ENCODE measurements at regions not wholly inside any gene's neighbourhood (a gene's known extent, or its start where the extent isn't known, plus 50 kb on each side); places are given as distances from the start of the nearest gene placed in this dataset.

DNA sequence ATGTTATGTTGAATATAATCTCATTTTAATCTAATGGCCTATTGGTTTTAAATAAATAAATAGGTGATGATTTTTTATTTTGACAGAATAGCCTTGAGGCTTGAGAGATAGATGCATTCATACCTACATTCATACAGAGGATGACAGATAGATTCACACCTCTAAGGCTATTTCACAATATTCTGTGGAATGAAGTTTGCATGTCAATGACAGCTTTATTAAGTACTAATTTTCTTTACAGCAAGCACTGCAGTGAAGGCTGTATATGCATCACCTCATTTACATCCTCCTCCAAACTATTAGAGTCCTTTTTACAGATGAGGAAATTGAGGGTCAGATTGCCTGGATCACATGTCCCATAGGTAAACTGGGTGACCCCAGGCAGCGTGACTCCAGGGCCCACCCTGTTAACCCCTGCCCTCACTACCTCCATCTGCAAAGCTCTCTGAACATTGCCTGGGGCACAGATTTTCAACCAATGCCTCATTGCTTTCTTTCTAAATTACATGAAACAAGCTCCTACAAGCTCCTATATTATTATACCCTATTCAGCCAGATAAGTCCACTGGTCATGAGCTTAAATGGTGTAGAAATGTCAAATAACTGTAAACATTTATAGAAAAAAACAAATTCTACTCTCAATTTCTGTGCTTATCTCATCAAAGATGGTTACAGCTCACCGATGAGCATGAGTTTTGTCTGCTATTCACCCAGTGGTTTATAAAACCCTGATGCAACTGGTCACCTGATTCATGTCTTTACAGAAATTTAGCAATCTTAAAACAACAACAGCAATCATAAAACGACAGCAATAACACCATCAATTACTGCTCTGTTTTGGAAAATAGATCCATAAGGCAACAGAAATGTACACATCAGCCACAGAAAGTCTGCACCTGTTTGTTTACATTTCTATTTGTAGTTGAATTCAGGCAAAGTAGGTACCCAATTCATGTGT is 338.0 kb downstream of the NSG2 start:
- H3K9ac ChIP-seq (replicated peaks in 1 of 4; ENCODE audit: extremely low read depth in 1 of 4, low read depth in 3 of 4, low read length in 3 of 4), result no peak overlapping the region
- H3K23me2 ChIP-seq (ENCODE audit: low read depth, low read length), result peaks cover 3% of the 10 kb centered on the region; the same call in 1 of the 2 replicates
- ChIA-PET POLR2A (ENCODE audit: partially characterized antibody) (no interaction called here), CTCF (ENCODE audit: partially characterized antibody) (interaction anchor here (0.6 to 1.3 kb wide), 4 partner anchors 15 to 363 kb away, joined by 3 to 4 read pairs (median 4); no protein-coding TSS in a partner anchor)
- H2BK120ac ChIP-seq (replicated peaks; ENCODE audit: low read depth, low read length), result no peak overlapping the region
- no peak overlapping the region for H4K8ac ChIP-seq (ENCODE audit: extremely low read depth, insufficient read depth, low read length)
- WGBS, 2 experiments (ENCODE audit: extremely low coverage in 1 of 2, insufficient coverage in 1 of 2, insufficient read length in 1 of 2, insufficient replicate concordance in 2 of 2, low coverage in 1 of 2, low lambda C conversion rate in 2 of 2, missing lambda C conversion rate in 1 of 2), result 89% methylated on average over 3 of the region's 3 CpGs; no CpG with 5 or more reads in 1 of the 2 experiments
- H3K27me3 ChIP-seq (replicated peaks in 1 of 4; ENCODE audit: control insufficient read depth in 3 of 4, extremely low read depth in 1 of 4, insufficient read depth in 3 of 4, low read length in 3 of 4), result no peaks in the 10 kb centered on the region
- no peak overlapping the region for H3K56ac ChIP-seq (replicated peaks; ENCODE audit: insufficient read length, low read depth, low read length)
- no peak overlapping the region for H2AK5ac ChIP-seq (ENCODE audit: low read depth, low read length)
- no peak overlapping the region for H4K5ac ChIP-seq (ENCODE audit: insufficient read length, low read depth, low read length)
- no peak overlapping the region for H2BK20ac ChIP-seq (ENCODE audit: low read length)
- no peak overlapping the region for H3K23ac ChIP-seq (ENCODE audit: insufficient read length)
- H3K4me1 ChIP-seq (replicated peaks in 1 of 4; ENCODE audit: control insufficient read depth in 3 of 4, insufficient read depth in 4 of 4, low read length in 3 of 4), result peaks cover 0 to 2% (median 0%) of the 10 kb centered on the region in 4 experiments; a peak in 1 of 7 replicates
- H3K27ac ChIP-seq (ENCODE audit: low read depth, low read length), result no peak overlapping the region
- DNase-seq (ENCODE audit: low read depth in 1 of 2, low spot score in 2 of 2) (no peak), FAIRE-seq (no peak)
- H3K4me3 ChIP-seq (ENCODE audit: extremely low read depth in 1 of 4, insufficient read depth in 2 of 4, low read depth in 3 of 4, low read length in 4 of 4), result no peak overlapping the region
- no peak overlapping the region for H2BK12ac ChIP-seq (ENCODE audit: low read depth, low read length)
- H3K9me3 ChIP-seq (ENCODE audit: insufficient read depth in 2 of 2, low read depth in 1 of 2, low read length in 1 of 2), result peaks cover 0 to 2% of the 10 kb centered on the region in 2 experiments; a peak in 1 of 4 replicates
- H3K4ac ChIP-seq (replicated peaks; ENCODE audit: insufficient read length, low read depth, low read length), result no peak overlapping the region
- H3K79me2 ChIP-seq (ENCODE audit: control insufficient read depth in 1 of 2, insufficient read depth in 2 of 2, low read length in 2 of 2), result no peaks in the 10 kb centered on the region
- H2BK5ac ChIP-seq (ENCODE audit: low read depth, low read length), result no peak overlapping the region
- no peaks in the 10 kb centered on the region for H4K20me1 ChIP-seq (replicated peaks in 1 of 2; ENCODE audit: control insufficient read depth in 1 of 2, insufficient read depth in 2 of 2, low read length in 2 of 2)
- H3K36me3 ChIP-seq (ENCODE audit: control insufficient read depth in 2 of 4, insufficient read depth in 4 of 4, low read length in 3 of 4), result no peaks in the 10 kb centered on the region
- H2AFZ ChIP-seq (ENCODE audit: low read length), result no peak overlapping the region
- no peak overlapping the region for H3K4me2 ChIP-seq (ENCODE audit: insufficient read depth in 1 of 2, low read depth in 2 of 2, low read length in 2 of 2)
- no peak for TF ChIP-seq JUND (IDR thresholded peaks at IDR 0.05; ENCODE audit: low read length)
- no peak overlapping the region for H3K18ac ChIP-seq (ENCODE audit: extremely low read depth, low read length)
- H2BK15ac ChIP-seq (ENCODE audit: low read length), result no peak overlapping the region
- H4K91ac ChIP-seq (replicated peaks; ENCODE audit: insufficient read length, low read length), result no peak overlapping the region
- H3K79me1 ChIP-seq (ENCODE audit: low read depth, low read length), result no peaks in the 10 kb centered on the region
- no peak overlapping the region for H3K14ac ChIP-seq (ENCODE audit: insufficient read length)
